ENCODE measurements at regions not wholly inside any gene's neighbourhood (a gene's known extent, or its start where the extent isn't known, plus 50 kb on each side); places are given as distances from the start of the nearest gene placed in this dataset.

DNA sequence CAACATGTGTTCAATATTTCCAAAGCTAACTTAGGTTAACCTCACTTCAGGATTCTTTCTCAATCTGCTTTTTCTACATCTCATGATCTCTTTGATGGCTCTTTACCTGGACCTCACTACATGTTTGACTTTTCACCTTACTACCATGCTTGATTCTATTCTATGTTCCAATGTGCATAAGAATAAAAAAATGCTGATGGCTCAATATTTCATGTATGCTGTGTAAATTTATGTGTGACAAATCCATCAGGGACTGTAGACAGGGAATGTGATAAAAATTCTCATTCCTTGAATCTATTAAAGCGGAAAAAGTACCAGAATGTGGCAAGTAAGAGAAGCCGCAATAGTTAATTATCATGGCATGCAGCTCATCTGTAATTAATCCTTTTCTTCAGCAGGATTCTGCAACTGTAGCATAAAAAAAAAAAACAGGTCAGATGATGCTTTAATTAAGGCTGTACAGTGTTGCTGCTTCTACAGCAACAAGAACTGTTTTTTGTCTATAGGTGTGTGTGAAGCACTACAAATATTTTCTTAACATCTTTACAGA is 276.9 kb upstream of the PRKD1 start:
- TF ChIP-seq CTCF (IDR thresholded peaks at IDR 0.05 in 2 of 3, conservative IDR thresholded peaks at IDR 0.05 in 1 of 3; ENCODE audit: control insufficient read depth in 2 of 3, extremely low read depth in 1 of 3, insufficient read depth in 1 of 3, low read depth in 3 of 3, low read length in 3 of 3) (no peak), SP1 (IDR thresholded peaks at IDR 0.05; ENCODE audit: low read depth, low read length) (no peak), MYC (IDR thresholded peaks at IDR 0.05; ENCODE audit: insufficient read depth, insufficient read length, insufficient replicate concordance, low read length, severe bottlenecking) (no peak), POLR2A (IDR thresholded peaks at IDR 0.05; ENCODE audit: low read depth, low read length) (no peak), EZH2 (IDR thresholded peaks at IDR 0.05; ENCODE audit: borderline replicate concordance, control insufficient read depth, low read depth, low read length) (no peak), NR2C2 (IDR thresholded peaks at IDR 0.05; ENCODE audit: borderline replicate concordance, control insufficient read depth, insufficient read length, low read depth) (no peak), HDAC2 (IDR thresholded peaks at IDR 0.05) (no peak), ZBTB33 (IDR thresholded peaks at IDR 0.05) (no peak)
- TF ChIP-seq, protein P1, sequence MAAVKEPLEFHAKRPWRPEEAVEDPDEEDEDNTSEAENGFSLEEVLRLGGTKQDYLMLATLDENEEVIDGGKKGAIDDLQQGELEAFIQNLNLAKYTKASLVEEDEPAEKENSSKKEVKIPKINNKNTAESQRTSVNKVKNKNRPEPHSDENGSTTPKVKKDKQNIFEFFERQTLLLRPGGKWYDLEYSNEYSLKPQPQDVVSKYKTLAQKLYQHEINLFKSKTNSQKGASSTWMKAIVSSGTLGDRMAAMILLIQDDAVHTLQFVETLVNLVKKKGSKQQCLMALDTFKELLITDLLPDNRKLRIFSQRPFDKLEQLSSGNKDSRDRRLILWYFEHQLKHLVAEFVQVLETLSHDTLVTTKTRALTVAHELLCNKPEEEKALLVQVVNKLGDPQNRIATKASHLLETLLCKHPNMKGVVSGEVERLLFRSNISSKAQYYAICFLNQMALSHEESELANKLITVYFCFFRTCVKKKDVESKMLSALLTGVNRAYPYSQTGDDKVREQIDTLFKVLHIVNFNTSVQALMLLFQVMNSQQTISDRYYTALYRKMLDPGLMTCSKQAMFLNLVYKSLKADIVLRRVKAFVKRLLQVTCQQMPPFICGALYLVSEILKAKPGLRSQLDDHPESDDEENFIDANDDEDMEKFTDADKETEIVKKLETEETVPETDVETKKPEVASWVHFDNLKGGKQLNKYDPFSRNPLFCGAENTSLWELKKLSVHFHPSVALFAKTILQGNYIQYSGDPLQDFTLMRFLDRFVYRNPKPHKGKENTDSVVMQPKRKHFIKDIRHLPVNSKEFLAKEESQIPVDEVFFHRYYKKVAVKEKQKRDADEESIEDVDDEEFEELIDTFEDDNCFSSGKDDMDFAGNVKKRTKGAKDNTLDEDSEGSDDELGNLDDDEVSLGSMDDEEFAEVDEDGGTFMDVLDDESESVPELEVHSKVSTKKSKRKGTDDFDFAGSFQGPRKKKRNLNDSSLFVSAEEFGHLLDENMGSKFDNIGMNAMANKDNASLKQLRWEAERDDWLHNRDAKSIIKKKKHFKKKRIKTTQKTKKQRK (IDR thresholded peaks at IDR 0.05; ENCODE audit: low read depth, low read length) = no peak
- TF ChIP-seq, protein P2, sequence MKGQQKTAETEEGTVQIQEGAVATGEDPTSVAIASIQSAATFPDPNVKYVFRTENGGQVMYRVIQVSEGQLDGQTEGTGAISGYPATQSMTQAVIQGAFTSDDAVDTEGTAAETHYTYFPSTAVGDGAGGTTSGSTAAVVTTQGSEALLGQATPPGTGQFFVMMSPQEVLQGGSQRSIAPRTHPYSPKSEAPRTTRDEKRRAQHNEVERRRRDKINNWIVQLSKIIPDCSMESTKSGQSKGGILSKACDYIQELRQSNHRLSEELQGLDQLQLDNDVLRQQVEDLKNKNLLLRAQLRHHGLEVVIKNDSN (IDR thresholded peaks at IDR 0.05; ENCODE audit: borderline replicate concordance, extremely low read length, insufficient read depth, low read depth, low read length) = no peak

Measured in GM12878 (cell line).